Skeletal muscle cell (primary cell): ENCODE measurements at regions not wholly inside any gene's neighbourhood (a gene's known extent, or its start where the extent isn't known, plus 50 kb on each side); places are given as distances from the start of the nearest gene placed in this dataset.

ENCODE experiments used
- DNase-seq: peaks from one replicate; pipeline ENCODE4 v3.0.0-alpha.2; 2010; ENCODE audit warnings: low read depth
- H3K4me3 ChIP-seq: 2 replicates; pipeline ENCODE4 v1.5.1; 2011; ENCODE audit warnings: low read depth, mild to moderate bottlenecking, control low read depth, low read length, moderate library complexity

- no peak for DNase-seq
Observed at GRCh38 chr14:49478784-49479183, 107.4 kb downstream of the RPS29 start.

GRCh38 chr14:49467091-49467490 is 119.1 kb downstream of the RPS29 start:
- no peak for DNase-seq
- no peak overlapping the region for H3K4me3 ChIP-seq

More at GRCh38 chr14:49478784-49479183, 107.4 kb downstream of the RPS29 start:
- no peak overlapping the region for H3K4me3 ChIP-seq

- H3K4me3 ChIP-seq, result no peak overlapping the region
- no peak for DNase-seq
Observed at GRCh38 chr14:49464885-49465284, 121.3 kb downstream of the RPS29 start.

- no peak for DNase-seq
- no peak overlapping the region for H3K4me3 ChIP-seq
Observed at GRCh38 chr14:49463146-49463545, 123.0 kb downstream of the RPS29 start.

GRCh38 chr14:49461529-49462401 is 124.4 kb downstream of the RPS29 start:
- no peak overlapping the region for H3K4me3 ChIP-seq
- DNase-seq, result peak; percentile 24

- no peak overlapping the region for H3K4me3 ChIP-seq
- no peak for DNase-seq
Observed at GRCh38 chr14:49460662-49461061, 125.5 kb downstream of the RPS29 start.

- H3K4me3 ChIP-seq, result no peak overlapping the region
- no peak for DNase-seq
Observed at GRCh38 chr14:49456589-49456988, 129.6 kb downstream of the RPS29 start.

- H3K4me3 ChIP-seq, result no peak overlapping the region
- DNase-seq, result no peak
Observed at GRCh38 chr14:49451938-49452337, 134.2 kb downstream of the RPS29 start.

- no peak for DNase-seq
- H3K4me3 ChIP-seq, result no peak overlapping the region
Observed at GRCh38 chr14:49449749-49450148, 136.4 kb downstream of the RPS29 start.

GRCh38 chr14:49447540-49448107 is 138.6 kb downstream of the RPS29 start:
- no peak for DNase-seq
- H3K4me3 ChIP-seq, result no peak overlapping the region

GRCh38 chr14:49446801-49447200 is 139.4 kb downstream of the RPS29 start:
- DNase-seq, result no peak
- no peak overlapping the region for H3K4me3 ChIP-seq

- DNase-seq, result no peak
Observed at GRCh38 chr14:49438256-49438770, 147.9 kb downstream of the RPS29 start.

GRCh38 chr14:49428076-49428475 is 158.1 kb downstream of the RPS29 start:
- DNase-seq, result no peak
- no peak overlapping the region for H3K4me3 ChIP-seq

More at GRCh38 chr14:49438256-49438770, 147.9 kb downstream of the RPS29 start:
- H3K4me3 ChIP-seq, result no peak overlapping the region

- DNase-seq, result no peak
- H3K4me3 ChIP-seq, result no peak overlapping the region
Observed at GRCh38 chr14:49427117-49427516, 159.1 kb downstream of the RPS29 start.

- no peak overlapping the region for H3K4me3 ChIP-seq
- no peak for DNase-seq
Observed at GRCh38 chr14:49425921-49426320, 160.3 kb downstream of the RPS29 start.

- H3K4me3 ChIP-seq, result no peak overlapping the region
- no peak for DNase-seq
Observed at GRCh38 chr14:49424436-49425331, 161.5 kb downstream of the RPS29 start.

GRCh38 chr14:49420201-49420600 is 166.0 kb downstream of the RPS29 start:
- DNase-seq, result no peak
- no peak overlapping the region for H3K4me3 ChIP-seq

GRCh38 chr14:49418789-49419188 is 167.4 kb downstream of the RPS29 start:
- H3K4me3 ChIP-seq, result no peak overlapping the region
- DNase-seq, result no peak

- no peak for DNase-seq
- H3K4me3 ChIP-seq, result no peak overlapping the region
Observed at GRCh38 chr14:49417790-49418189, 168.4 kb downstream of the RPS29 start.
